Common myeloid progenitor, CD34-positive (primary cell): ENCODE measurements at regions not wholly inside any gene's neighbourhood (a gene's known extent, or its start where the extent isn't known, plus 50 kb on each side); places are given as distances from the start of the nearest gene placed in this dataset.

Experiments used
- CTCF ChIA-PET: fragments of 350-600 bp; sonication (Branson Sonifier 250); formaldehyde crosslinking; loops from one replicate; lab custom pipeline; 2021; ENCODE audit warnings: antibody characterized with exemption; lab: Charles Lee
- POLR2A ChIA-PET: fragments of 350-600 bp; sonication (Branson Sonifier 250); formaldehyde crosslinking; loops from one replicate; lab custom pipeline; 2021; ENCODE audit warnings: antibody characterized with exemption; lab: Charles Lee
- DNase-seq, 3 donors: peaks; one replicate each; pipeline versions ENCODE4 v3.0.0 to v3.0.0-alpha.2; 2013
- H3K27ac ChIP-seq, 2 experiments: 1 replicate in 1 of 2; 2 replicates in 1 of 2; pipeline ENCODE4 v1.7.0; 2013; ENCODE audit warnings: inconsistent platforms in 2 of 2, low read length in 2 of 2, mild to moderate bottlenecking in 2 of 2, low read depth in 1 of 2, moderate library complexity in 1 of 2; ENCODE audit not compliant: severe bottlenecking in 2 of 2, insufficient read depth in 1 of 2, poor library complexity in 1 of 2
- H3K27me3 ChIP-seq, 5 experiments: replicated peaks in 2 of 5; 1 replicate in 3 of 5; 2 replicates in 2 of 5; pipeline versions ENCODE4 v1.6.1 to v1.7.0; 2013; ENCODE audit warnings: low read length in 4 of 5, mild to moderate bottlenecking in 2 of 5, moderate library complexity in 2 of 5, inconsistent platforms in 1 of 5; ENCODE audit not compliant: insufficient read depth in 5 of 5, control insufficient read depth in 4 of 5
- H3K36me3 ChIP-seq, 4 experiments: 1 replicate in 2 of 4; 2 replicates in 2 of 4; pipeline versions ENCODE4 v1.6.1 to v1.7.0; 2013; ENCODE audit warnings: low read length in 3 of 4, control low read depth in 1 of 4, mild to moderate bottlenecking in 1 of 4; ENCODE audit not compliant: control insufficient read depth in 4 of 4, insufficient read depth in 4 of 4
- H3K4me1 ChIP-seq, 4 experiments: 1 replicate in 3 of 4; 2 replicates in 1 of 4; pipeline versions ENCODE4 v1.6.1 to v1.7.1; 2013; ENCODE audit warnings: low read length in 3 of 4, mild to moderate bottlenecking in 3 of 4, control low read depth in 1 of 4, inconsistent platforms in 1 of 4, moderate library complexity in 1 of 4; ENCODE audit not compliant: control insufficient read depth in 4 of 4, insufficient read depth in 4 of 4; ENCODE audit errors: control extremely low read depth in 1 of 4
- H3K4me3 ChIP-seq, 7 experiments: 1 replicate in 4 of 7; 2 replicates in 3 of 7; pipeline versions ENCODE4 v1.5.1 to v1.7.0; 2013; ENCODE audit warnings: mild to moderate bottlenecking in 7 of 7, low read length in 6 of 7, moderate library complexity in 6 of 7, inconsistent platforms in 2 of 7, low read depth in 2 of 7, control low read depth in 1 of 7; ENCODE audit not compliant: insufficient read depth in 4 of 7, control insufficient read depth in 1 of 7; ENCODE audit errors: extremely low read depth in 1 of 7
- H3K9me3 ChIP-seq, 5 experiments: 1 replicate in 4 of 5; 2 replicates in 1 of 5; pipeline versions ENCODE4 v1.6.1 to v1.7.1; 2013; ENCODE audit warnings: low read length in 4 of 5, mild to moderate bottlenecking in 2 of 5, inconsistent platforms in 1 of 5, low read depth in 1 of 5, moderate library complexity in 1 of 5; ENCODE audit not compliant: control insufficient read depth in 4 of 5, insufficient read depth in 2 of 5; ENCODE audit errors: control extremely low read depth in 1 of 5
- WGBS: methylation state at CpG from one replicate; pipeline ENCODE4 v1.1.5; 2013; ENCODE audit not compliant: insufficient coverage; 5-methylcytosine and 5-hydroxymethylcytosine counted together

GRCh38 chr10:128932071-128932820, 534.8 kb upstream of the MGMT start:
- POLR2A ChIA-PET = no interaction called here

GRCh38 chr10:128934492-128934891, 532.5 kb upstream of the MGMT start:
- Histone ChIP-seq H3K36me3 (no peaks in the 10 kb centered on the region), H3K27ac (no peak overlapping the region), H3K9me3 (no peaks in the 10 kb centered on the region), H3K27me3 (peaks cover 0 to 20% (median 1%) of the 10 kb centered on the region in 5 experiments), H3K4me1 (no peaks in the 10 kb centered on the region), H3K4me3 (no peak overlapping the region)
- no CpG with 5 or more reads among the region's 6 CpGs for WGBS
- no peak for DNase-seq
- ChIA-PET CTCF (no interaction called here), POLR2A (no interaction called here)

More at GRCh38 chr10:128932071-128932820, 534.8 kb upstream of the MGMT start:
- no peaks in the 10 kb centered on the region for H3K4me1 ChIP-seq
- no peak overlapping the region for H3K4me3 ChIP-seq
- DNase-seq = no peak
- no peaks in the 10 kb centered on the region for H3K9me3 ChIP-seq
- H3K27me3 ChIP-seq = peaks cover 0 to 33% (median 12%) of the 10 kb centered on the region in 5 experiments
- H3K27ac ChIP-seq = no peak overlapping the region
- CTCF ChIA-PET = no interaction called here
- no peaks in the 10 kb centered on the region for H3K36me3 ChIP-seq
- WGBS = 94% methylated on average over 15 of the region's 19 CpGs

DNA sequence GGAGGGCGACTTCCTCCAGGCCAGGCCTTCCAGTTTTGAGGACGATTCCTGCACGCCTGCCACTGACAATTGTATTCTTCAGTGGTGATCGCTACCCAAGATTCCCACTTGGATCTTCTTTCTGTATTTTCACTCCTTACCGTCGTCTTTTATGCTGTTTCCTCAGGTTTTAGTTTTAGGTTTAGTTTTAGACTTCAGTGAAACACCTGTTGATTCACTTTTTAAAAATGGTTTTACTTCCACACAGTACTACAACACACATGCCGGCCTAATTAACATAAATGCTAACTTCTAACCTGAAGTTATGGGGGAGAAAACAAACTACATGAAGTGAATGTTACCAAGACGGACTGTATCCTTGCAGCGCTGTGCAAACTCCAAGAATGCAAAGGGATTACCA, 530.6 kb upstream of the MGMT start:
- H3K4me1 ChIP-seq = no peaks in the 10 kb centered on the region
- no peak overlapping the region for H3K27ac ChIP-seq
- DNase-seq = no peak
- H3K36me3 ChIP-seq = no peaks in the 10 kb centered on the region
- ChIA-PET POLR2A (no interaction called here), CTCF (no interaction called here)
- WGBS = 96% methylated on average over 4 of the region's 9 CpGs
- peaks cover 0 to 13% (median 0%) of the 10 kb centered on the region in 5 experiments for H3K27me3 ChIP-seq
- no peak overlapping the region for H3K4me3 ChIP-seq
- no peaks in the 10 kb centered on the region for H3K9me3 ChIP-seq

DNA sequence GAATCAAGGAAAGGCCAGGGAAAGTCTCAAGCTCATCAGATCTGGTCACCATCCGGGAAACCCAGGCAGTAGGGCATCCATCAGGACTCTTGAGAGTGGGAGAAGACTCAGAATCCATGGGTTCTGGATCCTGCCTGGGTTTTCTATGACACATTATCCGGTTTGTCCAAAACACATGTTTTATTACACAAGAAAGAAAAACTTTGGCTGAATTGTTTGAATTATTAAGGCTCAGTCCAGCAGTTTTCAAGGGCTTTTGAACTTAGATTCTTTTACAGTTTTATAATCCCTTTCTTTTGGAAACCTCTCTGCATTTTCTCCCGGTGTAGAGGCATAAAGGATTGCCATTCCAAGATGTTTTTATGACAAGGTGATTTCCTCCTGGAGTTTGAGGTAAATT, 528.5 kb upstream of the MGMT start:
- Histone ChIP-seq H3K36me3 (no peaks in the 10 kb centered on the region), H3K4me1 (no peaks in the 10 kb centered on the region), H3K27me3 (peaks cover 0 to 5% (median 0%) of the 10 kb centered on the region in 5 experiments), H3K4me3 (no peak overlapping the region), H3K27ac (no peak overlapping the region), H3K9me3 (no peaks in the 10 kb centered on the region)
- no CpG with 5 or more reads among the region's 3 CpGs for whole genome bisulfite sequencing
- ChIA-PET CTCF (no interaction called here), POLR2A (no interaction called here)
- DNase-seq = no peak

DNA sequence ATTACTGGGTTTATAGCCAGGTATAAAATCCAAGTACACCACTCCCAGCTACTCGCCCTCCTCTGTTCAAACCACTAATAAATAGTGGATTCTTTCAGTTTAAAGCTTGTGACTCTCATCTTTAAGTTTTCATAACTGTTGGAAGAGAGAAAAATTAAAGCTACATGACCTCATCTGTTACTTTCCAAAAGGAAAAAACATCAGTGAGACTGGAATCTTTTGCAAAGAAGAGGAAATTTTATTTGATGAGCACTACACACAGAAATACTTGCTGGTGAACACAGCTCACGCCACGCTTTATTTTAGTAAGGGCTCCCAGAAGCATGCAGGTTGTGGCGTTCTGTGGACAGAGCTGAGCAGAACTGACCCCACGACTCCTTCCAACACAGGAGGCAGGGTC, 527.0 kb upstream of the MGMT start:
- POLR2A ChIA-PET = no interaction called here
- Histone ChIP-seq H3K27me3 (peaks cover 0 to 3% (median 0%) of the 10 kb centered on the region in 5 experiments), H3K4me1 (no peaks in the 10 kb centered on the region), H3K36me3 (no peaks in the 10 kb centered on the region), H3K9me3 (peaks cover 0 to 3% (median 0%) of the 10 kb centered on the region in 5 experiments), H3K27ac (no peak overlapping the region), H3K4me3 (no peak overlapping the region)
- CTCF ChIA-PET = no interaction called here
- no peak for DNase-seq
- 100% methylated on average over 5 of the region's 5 CpGs for WGBS

DNA sequence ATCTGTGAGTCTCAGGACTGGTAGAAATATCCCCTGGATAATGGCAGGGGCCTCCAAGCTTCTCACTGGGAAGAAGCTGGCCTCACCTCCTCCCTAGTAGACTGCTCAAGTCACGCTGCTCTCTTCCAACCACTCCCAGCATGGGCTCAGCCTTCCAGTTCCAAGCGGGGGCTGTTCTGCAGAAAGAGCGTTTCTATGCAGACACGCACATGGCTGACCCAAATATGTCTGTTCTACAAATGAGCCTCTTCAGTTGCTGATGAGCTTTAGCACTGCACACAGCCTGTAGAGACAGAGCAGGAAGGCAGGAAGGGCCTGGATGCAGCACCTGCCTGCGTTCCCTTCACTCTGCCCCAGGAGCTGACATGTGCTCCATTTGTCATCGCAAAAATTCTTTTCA, 523.9 kb upstream of the MGMT start:
- Histone ChIP-seq H3K36me3 (no peaks in the 10 kb centered on the region), H3K4me3 (no peak overlapping the region), H3K4me1 (no peaks in the 10 kb centered on the region), H3K27ac (no peak overlapping the region), H3K9me3 (peaks cover 0 to 8% (median 3%) of the 10 kb centered on the region in 5 experiments), H3K27me3 (no peaks in the 10 kb centered on the region)
- CTCF ChIA-PET = no interaction called here
- WGBS = 94% methylated on average over 6 of the region's 6 CpGs
- DNase-seq = no peak
- POLR2A ChIA-PET = no interaction called here

DNA sequence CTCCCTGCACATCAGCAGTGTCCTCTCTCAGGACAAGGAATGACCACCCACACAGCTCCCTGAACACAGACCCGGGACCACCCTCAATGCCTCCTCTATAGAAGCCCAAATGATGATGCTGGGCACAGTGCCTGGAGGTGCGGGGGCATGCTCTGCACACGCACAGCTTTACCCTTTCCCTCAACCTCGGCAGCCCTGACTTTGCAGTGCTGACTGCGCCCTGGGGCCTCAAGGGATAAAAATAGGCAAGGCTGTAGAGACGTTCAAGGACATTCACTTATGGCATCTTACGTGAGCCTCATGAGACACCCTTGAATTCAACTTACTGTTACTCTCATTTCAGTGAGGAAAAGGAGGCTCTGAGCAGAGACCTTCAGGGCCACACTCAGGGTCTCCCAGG, 521.6 kb upstream of the MGMT start:
- Histone ChIP-seq H3K27ac (no peak overlapping the region), H3K27me3 (no peaks in the 10 kb centered on the region), H3K9me3 (peaks cover 0 to 8% (median 3%) of the 10 kb centered on the region in 5 experiments), H3K4me1 (no peaks in the 10 kb centered on the region), H3K36me3 (no peaks in the 10 kb centered on the region), H3K4me3 (no peak overlapping the region)
- ChIA-PET POLR2A (no interaction called here), CTCF (no interaction called here)
- DNase-seq = no peak
- WGBS = 96% methylated on average over 7 of the region's 7 CpGs
